ENCODE measurements at regions not wholly inside any gene's neighbourhood (a gene's known extent, or its start where the extent isn't known, plus 50 kb on each side); places are given as distances from the start of the nearest gene placed in this dataset.

DNA sequence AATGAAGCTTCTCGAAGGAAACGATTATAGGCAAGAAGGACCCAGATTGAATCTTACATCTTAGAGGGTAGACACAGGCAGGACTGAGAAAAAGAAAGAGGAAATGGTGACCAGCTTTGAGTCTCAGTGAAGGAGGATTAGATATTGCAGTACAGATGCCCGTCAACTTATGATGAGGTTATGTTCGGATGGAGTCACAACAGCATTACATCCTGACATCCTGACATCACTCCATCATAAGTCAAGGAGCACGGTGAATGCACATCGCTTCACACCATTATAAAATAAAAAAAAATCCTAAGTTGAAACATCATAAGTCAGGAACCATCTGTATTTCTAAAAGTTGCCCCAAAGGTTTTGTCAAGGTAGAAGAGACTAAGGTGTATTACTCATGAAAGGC lies 312.3 kb upstream of the PLXNA2 start (continued):
- TF ChIP-seq, protein P1, sequence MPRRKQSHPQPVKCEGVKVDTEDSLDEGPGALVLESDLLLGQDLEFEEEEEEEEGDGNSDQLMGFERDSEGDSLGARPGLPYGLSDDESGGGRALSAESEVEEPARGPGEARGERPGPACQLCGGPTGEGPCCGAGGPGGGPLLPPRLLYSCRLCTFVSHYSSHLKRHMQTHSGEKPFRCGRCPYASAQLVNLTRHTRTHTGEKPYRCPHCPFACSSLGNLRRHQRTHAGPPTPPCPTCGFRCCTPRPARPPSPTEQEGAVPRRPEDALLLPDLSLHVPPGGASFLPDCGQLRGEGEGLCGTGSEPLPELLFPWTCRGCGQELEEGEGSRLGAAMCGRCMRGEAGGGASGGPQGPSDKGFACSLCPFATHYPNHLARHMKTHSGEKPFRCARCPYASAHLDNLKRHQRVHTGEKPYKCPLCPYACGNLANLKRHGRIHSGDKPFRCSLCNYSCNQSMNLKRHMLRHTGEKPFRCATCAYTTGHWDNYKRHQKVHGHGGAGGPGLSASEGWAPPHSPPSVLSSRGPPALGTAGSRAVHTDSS (tag by site-specific recombination; IDR thresholded peaks at IDR 0.05), result no peak
- TF ChIP-seq ZNF148 (tag by site-specific recombination; IDR thresholded peaks at IDR 0.05; ENCODE audit: borderline replicate concordance) (no peak), IKZF3 (tag by site-specific recombination; IDR thresholded peaks at IDR 0.05) (no peak)

DNA sequence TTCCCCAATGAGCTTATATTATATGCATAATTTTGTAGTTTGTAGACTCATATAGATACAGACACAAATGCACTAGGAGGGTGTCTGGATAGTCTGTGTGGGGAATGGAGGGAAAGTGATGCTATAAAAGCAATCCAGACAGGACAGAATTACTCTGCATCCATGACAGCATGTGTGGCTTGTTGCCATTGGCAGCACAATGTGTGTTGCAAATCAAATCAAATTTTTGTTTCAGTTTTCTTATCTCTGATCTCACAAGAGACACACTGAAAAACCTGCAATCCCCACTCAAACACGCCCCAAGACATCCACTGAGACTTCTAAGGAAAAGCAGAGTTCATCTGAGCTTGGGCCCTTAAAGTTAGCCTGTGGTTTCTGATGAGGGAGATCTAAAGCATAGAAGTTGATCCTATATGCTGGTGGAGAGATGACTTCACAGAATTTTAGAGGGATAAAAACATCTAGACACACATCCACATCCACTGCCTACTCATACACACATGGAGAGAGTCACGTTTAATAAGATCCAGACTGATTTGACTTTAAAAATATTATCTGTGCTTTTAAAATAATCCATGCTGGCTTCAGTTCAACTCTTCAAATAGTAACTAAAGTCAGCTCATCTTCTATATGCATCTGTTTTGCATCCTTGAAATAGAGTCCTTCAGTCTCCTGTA lies 313.0 kb upstream of the PLXNA2 start:
- Histone ChIP-seq H3K4me3 (ENCODE audit: low read depth, low read length) (no peak overlapping the region), H3K36me3 (ENCODE audit: control insufficient read depth in 2 of 2, insufficient read depth in 1 of 2, low read length in 2 of 2) (no peaks in the 10 kb centered on the region), H3K9me3 (ENCODE audit: control insufficient read depth, insufficient read depth, low read depth, low read length) (no peaks in the 10 kb centered on the region), H3K27ac (ENCODE audit: extremely low read depth, low read depth, low read length) (no peak overlapping the region), H3K4me1 (ENCODE audit: control insufficient read depth, insufficient read depth, low read length) (no peaks in the 10 kb centered on the region)
- ChIA-PET CTCF (no interaction called here), POLR2A (no interaction called here)
- TF ChIP-seq, protein P2, sequence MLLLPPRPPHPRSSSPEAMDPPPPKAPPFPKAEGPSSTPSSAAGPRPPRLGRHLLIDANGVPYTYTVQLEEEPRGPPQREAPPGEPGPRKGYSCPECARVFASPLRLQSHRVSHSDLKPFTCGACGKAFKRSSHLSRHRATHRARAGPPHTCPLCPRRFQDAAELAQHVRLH (tag by site-specific recombination; IDR thresholded peaks at IDR 0.05), result no peak
- TF ChIP-seq MYNN (tag by site-specific recombination; IDR thresholded peaks at IDR 0.05; ENCODE audit: borderline replicate concordance), result no peak
- TF ChIP-seq CTCF (tag by site-specific recombination; IDR thresholded peaks at IDR 0.05), result no peak
- TF ChIP-seq KLF8 (tag by site-specific recombination; IDR thresholded peaks at IDR 0.05), result no peak
- TF ChIP-seq ZNF585B (tag by site-specific recombination; IDR thresholded peaks at IDR 0.05), result no peak
- no peak for TF ChIP-seq EGR2 (tag by site-specific recombination; IDR thresholded peaks at IDR 0.05; ENCODE audit: low read depth)
- TF ChIP-seq, protein P3, sequence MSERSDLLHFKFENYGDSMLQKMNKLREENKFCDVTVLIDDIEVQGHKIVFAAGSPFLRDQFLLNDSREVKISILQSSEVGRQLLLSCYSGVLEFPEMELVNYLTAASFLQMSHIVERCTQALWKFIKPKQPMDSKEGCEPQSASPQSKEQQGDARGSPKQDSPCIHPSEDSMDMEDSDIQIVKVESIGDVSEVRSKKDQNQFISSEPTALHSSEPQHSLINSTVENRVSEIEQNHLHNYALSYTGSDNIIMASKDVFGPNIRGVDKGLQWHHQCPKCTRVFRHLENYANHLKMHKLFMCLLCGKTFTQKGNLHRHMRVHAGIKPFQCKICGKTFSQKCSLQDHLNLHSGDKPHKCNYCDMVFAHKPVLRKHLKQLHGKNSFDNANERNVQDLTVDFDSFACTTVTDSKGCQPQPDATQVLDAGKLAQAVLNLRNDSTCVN (tag by site-specific recombination; optimal IDR thresholded peaks at IDR 0.05), result no peak
- TF ChIP-seq ZNF146 (tag by site-specific recombination; IDR thresholded peaks at IDR 0.05), result no peak
- no peak for TF ChIP-seq ZNF544 (tag by site-specific recombination; IDR thresholded peaks at IDR 0.05)
- TF ChIP-seq ZNF785 (tag by site-specific recombination; IDR thresholded peaks at IDR 0.05), result no peak
- TF ChIP-seq, protein P4, sequence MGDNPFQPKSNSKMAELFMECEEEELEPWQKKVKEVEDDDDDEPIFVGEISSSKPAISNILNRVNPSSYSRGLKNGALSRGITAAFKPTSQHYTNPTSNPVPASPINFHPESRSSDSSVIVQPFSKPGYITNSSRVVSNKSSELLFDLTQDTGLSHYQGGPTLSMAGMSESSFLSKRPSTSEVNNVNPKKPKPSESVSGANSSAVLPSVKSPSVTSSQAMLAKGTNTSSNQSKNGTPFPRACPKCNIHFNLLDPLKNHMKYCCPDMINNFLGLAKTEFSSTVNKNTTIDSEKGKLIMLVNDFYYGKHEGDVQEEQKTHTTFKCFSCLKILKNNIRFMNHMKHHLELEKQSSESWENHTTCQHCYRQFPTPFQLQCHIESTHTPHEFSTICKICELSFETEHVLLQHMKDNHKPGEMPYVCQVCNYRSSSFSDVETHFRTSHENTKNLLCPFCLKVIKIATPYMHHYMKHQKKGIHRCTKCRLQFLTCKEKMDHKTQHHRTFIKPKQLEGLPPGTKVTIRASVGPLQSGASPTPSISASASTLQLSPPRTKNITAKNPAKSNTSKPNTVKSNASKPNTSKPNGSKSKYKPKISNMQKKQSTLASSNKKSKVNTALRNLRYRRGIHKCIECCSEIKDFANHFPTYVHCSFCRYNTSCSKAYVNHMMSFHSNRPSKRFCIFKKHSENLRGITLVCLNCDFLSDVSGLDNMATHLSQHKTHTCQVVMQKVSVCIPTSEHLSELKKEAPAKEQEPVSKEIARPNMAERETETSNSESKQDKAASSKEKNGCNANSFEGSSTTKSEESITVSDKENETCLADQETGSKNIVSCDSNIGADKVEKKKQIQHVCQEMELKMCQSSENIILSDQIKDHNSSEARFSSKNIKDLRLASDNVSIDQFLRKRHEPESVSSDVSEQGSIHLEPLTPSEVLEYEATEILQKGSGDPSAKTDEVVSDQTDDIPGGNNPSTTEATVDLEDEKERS (tag by site-specific recombination; IDR thresholded peaks at IDR 0.05), result no peak
- TF ChIP-seq ZNF704 (tag by site-specific recombination; IDR thresholded peaks at IDR 0.05), result no peak
- no peak for TF ChIP-seq OSR2 (tag by site-specific recombination; IDR thresholded peaks at IDR 0.05)
- no peak for TF ChIP-seq ZNF121 (tag by site-specific recombination; IDR thresholded peaks at IDR 0.05)
- TF ChIP-seq, protein P5, sequence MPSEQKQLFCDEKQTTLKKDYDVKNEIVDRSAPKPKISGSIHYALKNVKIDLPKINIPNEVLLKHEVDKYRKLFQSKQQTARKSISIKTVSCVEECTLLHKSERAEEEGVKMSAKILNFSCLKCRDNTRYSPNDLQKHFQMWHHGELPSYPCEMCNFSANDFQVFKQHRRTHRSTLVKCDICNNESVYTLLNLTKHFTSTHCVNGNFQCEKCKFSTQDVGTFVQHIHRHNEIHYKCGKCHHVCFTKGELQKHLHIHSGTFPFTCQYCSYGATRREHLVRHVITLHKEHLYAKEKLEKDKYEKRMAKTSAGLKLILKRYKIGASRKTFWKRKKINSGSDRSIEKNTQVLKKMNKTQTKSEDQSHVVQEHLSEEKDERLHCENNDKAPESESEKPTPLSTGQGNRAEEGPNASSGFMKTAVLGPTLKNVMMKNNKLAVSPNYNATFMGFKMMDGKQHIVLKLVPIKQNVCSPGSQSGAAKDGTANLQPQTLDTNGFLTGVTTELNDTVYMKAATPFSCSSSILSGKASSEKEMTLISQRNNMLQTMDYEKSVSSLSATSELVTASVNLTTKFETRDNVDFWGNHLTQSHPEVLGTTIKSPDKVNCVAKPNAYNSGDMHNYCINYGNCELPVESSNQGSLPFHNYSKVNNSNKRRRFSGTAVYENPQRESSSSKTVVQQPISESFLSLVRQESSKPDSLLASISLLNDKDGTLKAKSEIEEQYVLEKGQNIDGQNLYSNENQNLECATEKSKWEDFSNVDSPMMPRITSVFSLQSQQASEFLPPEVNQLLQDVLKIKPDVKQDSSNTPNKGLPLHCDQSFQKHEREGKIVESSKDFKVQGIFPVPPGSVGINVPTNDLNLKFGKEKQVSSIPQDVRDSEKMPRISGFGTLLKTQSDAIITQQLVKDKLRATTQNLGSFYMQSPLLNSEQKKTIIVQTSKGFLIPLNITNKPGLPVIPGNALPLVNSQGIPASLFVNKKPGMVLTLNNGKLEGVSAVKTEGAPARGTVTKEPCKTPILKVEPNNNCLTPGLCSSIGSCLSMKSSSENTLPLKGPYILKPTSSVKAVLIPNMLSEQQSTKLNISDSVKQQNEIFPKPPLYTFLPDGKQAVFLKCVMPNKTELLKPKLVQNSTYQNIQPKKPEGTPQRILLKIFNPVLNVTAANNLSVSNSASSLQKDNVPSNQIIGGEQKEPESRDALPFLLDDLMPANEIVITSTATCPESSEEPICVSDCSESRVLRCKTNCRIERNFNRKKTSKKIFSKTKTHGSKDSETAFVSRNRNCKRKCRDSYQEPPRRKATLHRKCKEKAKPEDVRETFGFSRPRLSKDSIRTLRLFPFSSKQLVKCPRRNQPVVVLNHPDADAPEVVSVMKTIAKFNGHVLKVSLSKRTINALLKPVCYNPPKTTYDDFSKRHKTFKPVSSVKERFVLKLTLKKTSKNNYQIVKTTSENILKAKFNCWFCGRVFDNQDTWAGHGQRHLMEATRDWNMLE (tag by site-specific recombination; conservative IDR thresholded peaks at IDR 0.05; ENCODE audit: low read depth), result no peak
